ENCODE measurements at regions not wholly inside any gene's neighbourhood (a gene's known extent, or its start where the extent isn't known, plus 50 kb on each side); places are given as distances from the start of the nearest gene placed in this dataset.

DNA sequence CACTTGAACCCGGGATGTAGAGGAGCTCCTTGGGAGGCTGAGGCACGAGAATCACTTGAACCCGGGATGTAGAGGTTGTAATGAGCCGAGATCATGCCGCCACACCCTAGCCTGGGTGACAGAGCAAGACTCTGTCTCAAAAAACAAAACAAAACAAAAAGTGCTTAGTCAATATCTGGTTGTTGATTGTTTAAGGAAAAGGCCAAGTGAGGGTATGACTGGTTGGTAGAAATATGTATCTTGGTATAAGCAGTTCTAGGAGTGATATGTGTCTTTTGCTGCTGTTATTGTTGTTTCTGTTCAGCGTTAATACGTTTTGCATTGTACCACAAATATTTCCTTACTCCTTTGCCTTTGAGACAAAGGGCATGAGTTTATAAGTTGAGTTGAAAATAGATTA is 210.7 kb upstream of the DMRT1 start:
- DNase-seq (ENCODE audit: low spot score): no peak

DNA sequence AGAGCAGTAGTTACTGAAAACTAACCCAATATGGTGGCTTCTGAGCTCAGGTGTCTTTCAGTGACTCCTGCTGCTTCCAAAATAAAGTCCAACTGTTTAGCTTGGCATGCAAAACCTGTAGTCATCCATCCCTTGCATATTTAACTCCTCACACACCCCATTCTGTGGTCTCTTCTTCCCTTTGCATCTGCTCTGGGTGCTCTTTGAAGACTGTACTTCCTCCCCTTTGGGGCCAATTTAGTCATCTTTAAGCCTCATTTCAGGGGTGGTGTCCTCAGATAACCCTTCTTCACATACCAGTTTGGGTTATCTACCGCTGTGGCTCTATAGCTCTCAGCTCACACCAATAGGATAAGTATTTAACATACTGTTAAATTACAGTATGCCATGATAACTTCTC is 209.9 kb upstream of the DMRT1 start:
- DNase-seq (ENCODE audit: low spot score): no peak

- no peak for DNase-seq (ENCODE audit: low spot score)
These were observed 208.0 kb upstream of the DMRT1 start for GRCh38 chr9:633461-633860.

- no peak for DNase-seq (ENCODE audit: low spot score)
These were observed 204.4 kb upstream of the DMRT1 start for GRCh38 chr9:636931-637591.

DNA sequence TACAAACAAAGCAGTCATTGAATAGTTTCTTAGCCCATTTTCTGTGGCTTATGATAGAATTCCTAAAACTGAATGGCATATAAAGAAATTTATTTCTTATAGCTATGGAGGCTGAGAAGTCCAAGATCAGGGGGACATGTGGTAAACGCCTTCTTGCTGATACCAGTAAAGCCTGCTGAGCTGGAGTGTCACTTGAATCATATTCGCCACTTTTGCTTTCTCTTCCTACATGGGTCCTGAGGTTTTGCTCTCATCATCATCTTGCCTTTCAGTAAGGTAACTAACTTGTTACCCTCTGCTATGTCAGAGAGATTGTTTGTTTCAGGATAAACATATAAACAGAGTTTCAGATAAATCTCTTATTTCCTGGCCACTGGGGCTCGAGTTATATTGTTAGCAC is 203.3 kb upstream of the DMRT1 start:
- no peak for DNase-seq (ENCODE audit: low spot score)

GRCh38 chr9:642014-642413 is 199.5 kb upstream of the DMRT1 start:
- no peak for DNase-seq (ENCODE audit: low spot score)

DNA sequence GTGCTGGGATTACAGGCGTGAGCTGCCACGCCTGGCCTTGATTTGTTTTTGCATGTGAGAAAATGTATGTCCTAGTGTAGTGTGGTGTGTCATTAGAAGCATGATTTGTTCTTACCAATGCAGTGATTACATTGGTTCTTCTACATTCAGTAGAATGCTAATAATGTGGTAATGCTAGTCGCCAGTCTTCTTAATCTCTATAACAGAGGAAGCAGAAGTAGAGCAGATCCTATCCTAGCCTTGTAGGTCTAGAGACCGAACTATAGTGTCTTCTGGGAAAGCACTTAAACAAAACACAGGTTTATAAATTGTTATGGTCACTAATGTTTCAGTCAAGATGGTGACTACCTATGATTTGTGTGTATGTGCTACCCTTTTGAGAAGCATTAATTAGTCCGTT is 197.5 kb upstream of the DMRT1 start:
- no peak for DNase-seq (ENCODE audit: low spot score)

GRCh38 chr9:647522-647921 is 194.0 kb upstream of the DMRT1 start:
- no peak for DNase-seq (ENCODE audit: low spot score)

DNA sequence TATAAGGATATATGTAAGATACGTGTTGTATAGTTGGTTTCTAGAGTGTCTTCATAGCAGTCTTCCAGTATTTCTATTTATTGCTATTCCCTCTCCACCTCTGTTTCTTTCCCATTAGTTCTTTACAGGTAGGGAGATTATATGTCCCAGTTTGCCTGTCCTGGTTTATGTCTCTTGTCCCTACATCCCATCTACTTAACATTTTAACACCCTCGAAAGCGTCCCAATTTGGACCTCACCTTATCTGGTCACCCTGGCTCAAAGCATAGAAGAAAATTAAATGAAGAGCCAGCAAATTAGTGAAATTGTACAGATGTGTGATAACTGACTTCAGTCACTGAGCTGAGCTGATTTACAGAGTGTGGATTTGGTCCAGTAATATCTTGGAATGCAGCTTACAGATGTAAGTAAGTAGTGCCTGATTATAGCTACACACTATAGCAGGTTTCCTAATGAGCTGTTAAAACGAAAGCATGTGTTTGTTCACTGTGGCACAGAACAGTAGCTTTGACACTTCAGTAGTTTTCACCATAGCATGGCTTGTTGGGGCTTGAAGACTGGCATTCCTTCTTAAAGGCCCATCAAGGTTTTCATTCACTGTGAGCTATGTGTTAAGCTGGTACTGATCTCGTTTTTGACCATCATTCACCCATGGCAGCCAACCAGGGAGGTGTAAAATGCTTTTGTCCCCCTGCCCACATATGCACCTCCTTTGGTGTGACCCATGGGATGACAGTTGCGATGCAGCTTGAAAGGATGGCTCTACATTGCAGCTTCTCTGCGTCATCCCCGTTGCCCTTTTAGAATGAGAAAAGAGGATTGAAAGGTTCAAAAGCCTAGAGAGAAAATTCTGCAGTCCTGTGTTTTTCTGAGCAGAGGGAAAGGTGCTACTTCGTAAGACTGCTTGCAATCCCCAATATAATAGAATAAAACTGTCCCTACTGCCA is 192.1 kb upstream of the DMRT1 start:
- no peak for DNase-seq (ENCODE audit: low spot score)

DNA sequence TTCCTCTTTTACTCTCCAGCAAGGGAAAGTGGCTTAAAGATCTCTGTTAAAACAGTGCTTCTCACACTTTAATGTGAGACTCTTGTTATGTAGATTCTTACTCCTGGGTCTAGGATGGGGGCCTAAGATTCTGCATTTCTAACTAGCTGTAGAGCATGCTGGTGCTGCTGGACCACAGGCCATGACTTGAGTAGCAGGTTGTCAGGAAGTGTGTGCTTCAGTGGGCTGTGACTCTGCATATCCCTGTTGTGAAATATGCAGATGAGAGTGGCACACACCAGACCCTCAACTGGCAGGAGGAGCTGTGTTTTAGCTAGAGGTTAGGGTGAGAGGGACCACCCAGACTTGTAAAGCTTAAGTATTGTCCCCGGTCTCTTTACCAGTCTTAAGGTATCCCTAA is 191.1 kb upstream of the DMRT1 start:
- DNase-seq (ENCODE audit: low spot score): no peak

GRCh38 chr9:651371-651770 is 190.1 kb upstream of the DMRT1 start:
- no peak for DNase-seq (ENCODE audit: low spot score)

GRCh38 chr9:652914-653313 is 188.6 kb upstream of the DMRT1 start:
- DNase-seq (ENCODE audit: low spot score): peak; percentile 12

- DNase-seq (ENCODE audit: low spot score): peak; percentile 9
These were observed 188.1 kb upstream of the DMRT1 start for GRCh38 chr9:653421-653820.

DNA sequence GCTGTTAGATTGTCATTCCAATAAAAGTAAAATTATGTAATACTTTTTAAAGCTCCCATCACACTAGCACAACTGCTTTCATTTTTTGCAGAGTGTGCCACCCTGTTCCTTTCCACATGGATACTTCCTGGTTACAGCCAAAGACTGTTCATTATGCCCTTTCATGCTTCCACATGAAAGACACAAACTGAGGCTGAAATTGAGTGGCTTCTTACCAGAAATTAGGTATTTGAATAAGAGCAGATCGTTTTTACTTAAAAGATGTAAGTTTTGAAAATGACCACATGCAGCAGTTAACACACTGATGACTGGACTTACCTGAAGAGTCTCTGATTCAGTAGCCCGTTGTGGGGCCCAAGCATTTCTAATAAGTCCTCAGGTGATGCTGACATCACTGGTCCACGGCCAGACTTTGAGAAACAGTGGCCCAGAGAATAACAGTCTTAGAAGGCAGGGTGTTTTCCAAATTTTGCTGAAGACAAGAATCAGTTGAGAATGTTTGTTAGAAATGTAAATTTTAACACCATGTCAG is 187.6 kb upstream of the DMRT1 start:
- DNase-seq (ENCODE audit: low spot score): peak; percentile 61

- no peak for DNase-seq (ENCODE audit: low spot score)
These were observed 185.6 kb upstream of the DMRT1 start for GRCh38 chr9:655875-656274.

DNA sequence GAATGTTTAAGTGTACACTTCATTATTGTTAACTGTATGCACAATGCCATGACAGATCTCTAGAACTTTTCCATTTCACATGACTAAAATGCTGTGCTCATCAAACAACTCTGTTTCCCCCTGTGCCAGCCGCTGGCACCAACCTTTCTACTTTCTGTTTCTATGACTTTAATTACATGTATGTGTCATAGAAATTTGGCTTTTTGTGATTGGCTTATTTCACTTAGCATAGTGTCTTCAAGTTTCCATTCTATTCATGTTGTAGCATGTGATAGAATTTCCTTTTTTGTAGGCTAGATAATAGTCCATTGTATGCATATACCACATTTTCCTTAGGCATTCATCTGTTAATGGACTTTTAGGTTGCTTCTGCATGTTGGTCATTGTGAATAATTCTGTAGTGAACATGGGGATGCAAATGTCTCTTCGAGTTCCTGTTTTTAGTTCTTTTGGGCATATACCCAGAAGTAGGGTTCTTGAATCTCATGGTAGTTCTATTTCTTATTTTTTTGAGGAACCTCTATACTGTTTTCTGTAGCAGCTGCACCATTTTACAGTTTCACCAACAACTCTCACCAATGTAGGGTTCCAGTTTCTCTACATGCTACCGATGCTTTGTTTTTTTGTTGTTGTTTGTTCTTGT is 184.4 kb upstream of the DMRT1 start:
- no peak for DNase-seq (ENCODE audit: low spot score)

- no peak for DNase-seq (ENCODE audit: low spot score)
These were observed 182.2 kb upstream of the DMRT1 start for GRCh38 chr9:659286-659685.

GRCh38 chr9:660227-660626 is 181.3 kb upstream of the DMRT1 start:
- no peak for DNase-seq (ENCODE audit: low spot score)

DNA sequence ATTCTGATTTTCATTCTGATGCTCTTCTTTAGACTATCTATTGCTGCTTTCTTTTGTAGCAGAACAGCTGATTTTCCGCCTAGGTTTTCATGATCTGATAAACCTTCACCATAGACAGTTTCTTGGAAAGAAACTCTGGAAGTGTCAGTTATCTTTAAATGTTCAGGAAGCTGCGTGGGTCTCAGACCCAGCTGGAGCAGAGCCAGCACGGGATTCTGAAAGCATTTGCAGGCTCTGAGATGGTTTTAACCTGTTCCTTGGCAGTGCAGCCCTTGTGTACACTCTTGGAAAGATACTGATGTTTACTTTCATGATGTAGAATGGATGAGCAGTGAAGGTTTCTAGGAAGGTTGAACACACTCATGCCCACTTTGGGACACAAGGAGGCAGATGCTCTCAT is 178.0 kb upstream of the DMRT1 start:
- no peak for DNase-seq (ENCODE audit: low spot score)

GRCh38 chr9:665296-665695 is 176.2 kb upstream of the DMRT1 start:
- no peak for DNase-seq (ENCODE audit: low spot score)

GRCh38 chr9:671997-672396 is 169.5 kb upstream of the DMRT1 start:
- DNase-seq (ENCODE audit: low spot score): no peak

- DNase-seq (ENCODE audit: low spot score): no peak
These were observed 168.6 kb upstream of the DMRT1 start for GRCh38 chr9:672851-673250.
